IMR-90 (cell line): ENCODE measurements at regions not wholly inside any gene's neighbourhood (a gene's known extent, or its start where the extent isn't known, plus 50 kb on each side); places are given as distances from the start of the nearest gene placed in this dataset.

Experiments
- ATAC-seq: fragments of 200-7000 bp; cut with Tn5 transposase; 2 replicates; pipeline ENCODE4 v1.9.1; 2020; ENCODE audit warnings: low read depth, mild to moderate bottlenecking, moderate library complexity
- BruUV-seq: library from RNA; stranded (reverse); fragments of 400-500 nt; replicated peaks from 2 replicates; lab custom pipeline; 2021; lab: Mats Ljungman, UMichigan
- CTCF ChIA-PET: fragments of 300-600 bp; formaldehyde crosslinking; extraction: SDS; loops from one replicate; lab custom pipeline; 2021; ENCODE audit warnings: antibody characterized with exemption; lab: Yijun Ruan, JAX
- POLR2A ChIA-PET: fragments of 300-600 bp; sonication (Branson Sonifier 250); formaldehyde crosslinking; loops from one replicate; lab custom pipeline; 2022; ENCODE audit warnings: antibody characterized with exemption; ENCODE audit not compliant: unreplicated experiment; lab: Charles Lee
- DNase-seq: peaks from one replicate; pipeline ENCODE4 v3.0.0; 2013
- H2AFZ ChIP-seq: replicated peaks from 2 replicates; pipeline ENCODE3; 2013; ENCODE audit warnings: low read length, mild to moderate bottlenecking; ENCODE audit not compliant: poor library complexity
- H2AK5ac ChIP-seq: 2 replicates; pipeline ENCODE4 v1.6.1; 2013; ENCODE audit warnings: low read depth, low read length, inconsistent platforms
- H2AK9ac ChIP-seq: replicated peaks from 2 replicates; pipeline ENCODE3; 2013; ENCODE audit warnings: mild to moderate bottlenecking, low read depth, low read length, moderate library complexity; ENCODE audit not compliant: poor library complexity
- H2BK120ac ChIP-seq: 2 replicates; pipeline ENCODE4 v1.6.1; 2013; ENCODE audit warnings: low read depth, low read length, inconsistent platforms
- H2BK15ac ChIP-seq: 3 replicates; pipeline ENCODE4 v1.6.1; 2013; ENCODE audit warnings: low read depth, low read length, inconsistent platforms
- H2BK20ac ChIP-seq: 2 replicates; pipeline ENCODE4 v1.6.1; 2013; ENCODE audit warnings: low read depth, mild to moderate bottlenecking, inconsistent platforms, low read length, moderate library complexity
- H2BK5ac ChIP-seq: 2 replicates; pipeline ENCODE4 v1.6.1; 2013; ENCODE audit warnings: mild to moderate bottlenecking, low read depth, low read length, inconsistent platforms; ENCODE audit not compliant: poor library complexity, severe bottlenecking
- H3K14ac ChIP-seq: replicated peaks from 2 replicates; pipeline ENCODE4 v1.6.1; 2013; ENCODE audit warnings: low read depth, low read length, inconsistent platforms
- H3K18ac ChIP-seq: 2 replicates; pipeline ENCODE4 v1.6.1; 2013; ENCODE audit warnings: low read depth, low read length, control low read depth
- H3K23ac ChIP-seq: 2 replicates; pipeline ENCODE4 v1.6.1; 2013; ENCODE audit warnings: low read depth, low read length, inconsistent platforms
- H3K27ac ChIP-seq: 2 replicates; pipeline ENCODE4 v1.5.1; 2013; ENCODE audit warnings: mild to moderate bottlenecking, control low read depth, low read length; ENCODE audit not compliant: insufficient read depth
- H3K27me3 ChIP-seq: 2 replicates; pipeline ENCODE4 v1.6.1; 2013; ENCODE audit warnings: low read length; ENCODE audit not compliant: control insufficient read depth, insufficient read depth
- H3K36me3 ChIP-seq: 2 replicates; pipeline ENCODE4 v1.6.1; 2013; ENCODE audit warnings: low read length, mixed read lengths; ENCODE audit not compliant: control insufficient read depth, insufficient read depth
- H3K4ac ChIP-seq: 2 replicates; pipeline ENCODE4 v1.6.1; 2013; ENCODE audit warnings: low read depth, low read length, inconsistent platforms
- H3K4me1 ChIP-seq: 2 replicates; pipeline ENCODE4 v1.6.1; 2013; ENCODE audit warnings: low read length, mixed read lengths; ENCODE audit not compliant: control insufficient read depth, insufficient read depth
- H3K4me2 ChIP-seq: 2 replicates; pipeline ENCODE4 v1.6.1; 2013; ENCODE audit warnings: low read depth, mild to moderate bottlenecking, control low read depth, low read length, moderate library complexity
- H3K4me3 ChIP-seq: 2 replicates; pipeline ENCODE4 v1.5.1; 2013; ENCODE audit warnings: low read depth, mild to moderate bottlenecking, control low read depth, low read length, moderate library complexity; ENCODE audit not compliant: insufficient read depth
- H3K56ac ChIP-seq: 2 replicates; pipeline ENCODE4 v1.6.1; 2013; ENCODE audit warnings: low read length, inconsistent platforms; ENCODE audit not compliant: insufficient read depth; ENCODE audit errors: extremely low read depth
- H3K79me1 ChIP-seq, 2 experiments: 2 replicates each; pipeline ENCODE4 v1.6.1; 2013; ENCODE audit warnings: low read length in 2 of 2, inconsistent platforms in 1 of 2, low read depth in 1 of 2
- H3K9ac ChIP-seq: 2 replicates; pipeline ENCODE4 v1.6.1; 2013; ENCODE audit warnings: low read depth, low read length, control low read depth
- H3K9me1 ChIP-seq: 2 replicates; pipeline ENCODE4 v1.6.1; 2013; ENCODE audit warnings: low read length, inconsistent platforms; ENCODE audit not compliant: insufficient read depth
- H3K9me3 ChIP-seq: 2 replicates; pipeline ENCODE4 v1.6.1; 2013; ENCODE audit warnings: low read length; ENCODE audit not compliant: control insufficient read depth, insufficient read depth
- H4K20me1 ChIP-seq: 2 replicates; pipeline ENCODE4 v1.6.1; 2013; ENCODE audit warnings: low read length, inconsistent platforms; ENCODE audit not compliant: insufficient read depth
- H4K5ac ChIP-seq: 2 replicates; pipeline ENCODE4 v1.6.1; 2013; ENCODE audit warnings: mild to moderate bottlenecking, low read depth, low read length, control low read depth
- H4K8ac ChIP-seq, 2 experiments: 2 replicates each; pipeline ENCODE4 v1.6.1; 2013; ENCODE audit warnings: low read depth in 2 of 2, low read length in 2 of 2, control low read depth in 1 of 2, inconsistent platforms in 1 of 2
- H4K91ac ChIP-seq: 2 replicates; pipeline ENCODE4 v1.6.1; 2013; ENCODE audit warnings: low read depth, low read length, inconsistent platforms; ENCODE audit not compliant: insufficient read depth
- BHLHE40 ChIP-seq: fragments of 150-350 bp; IDR thresholded peaks from 2 replicates; pipeline ENCODE4 v1.6.1; 2016; ENCODE audit warnings: mild to moderate bottlenecking, low read depth, low read length
- CEBPB ChIP-seq: IDR thresholded peaks from 2 replicates; pipeline ENCODE4 v1.6.1; 2012; ENCODE audit warnings: low read depth, low read length, improper control_type of control experiment
- CHD1 ChIP-seq: IDR thresholded peaks from 2 replicates; pipeline ENCODE4 v1.6.1; 2012; ENCODE audit warnings: low read depth, low read length, improper control_type of control experiment
- CTCF ChIP-seq: conservative IDR thresholded peaks from 2 replicates; pipeline ENCODE4 v1.5.1; 2012; ENCODE audit warnings: mild to moderate bottlenecking, low read depth, low read length, improper control_type of control experiment
- ELK1 ChIP-seq: fragments of 150-350 bp; IDR thresholded peaks from 2 replicates; pipeline ENCODE4 v1.6.1; 2016; ENCODE audit warnings: low read depth, mild to moderate bottlenecking, low read length, moderate library complexity, borderline replicate concordance
- FOS ChIP-seq: fragments of 150-350 bp; IDR thresholded peaks from 2 replicates; pipeline ENCODE4 v1.6.1; 2016; ENCODE audit warnings: low read depth, low read length
- MAFK ChIP-seq: IDR thresholded peaks from 2 replicates; pipeline ENCODE4 v1.6.1; 2012; ENCODE audit warnings: low read depth, low read length, improper control_type of control experiment
- MAZ ChIP-seq: IDR thresholded peaks from 2 replicates; pipeline ENCODE4 v1.6.1; 2012; ENCODE audit warnings: low read depth, mild to moderate bottlenecking, low read length, improper control_type of control experiment, moderate library complexity, borderline replicate concordance
- MXI1 ChIP-seq: IDR thresholded peaks from 2 replicates; pipeline ENCODE4 v1.6.1; 2012; ENCODE audit warnings: low read depth, mild to moderate bottlenecking, low read length, moderate library complexity, borderline replicate concordance
- NFE2L2 ChIP-seq: fragments of 150-350 bp; IDR thresholded peaks from 2 replicates; pipeline ENCODE4 v1.6.1; 2016; ENCODE audit warnings: low read depth, mild to moderate bottlenecking, low read length
- POLR2A ChIP-seq: IDR thresholded peaks from 2 replicates; pipeline ENCODE4 v1.6.1; 2012; ENCODE audit warnings: mild to moderate bottlenecking, low read depth, low read length
- RAD21 ChIP-seq: IDR thresholded peaks from 2 replicates; pipeline ENCODE4 v1.6.1; 2012; ENCODE audit warnings: low read length, improper control_type of control experiment
- RCOR1 ChIP-seq: IDR thresholded peaks from 2 replicates; pipeline ENCODE4 v1.6.1; 2012; ENCODE audit warnings: mild to moderate bottlenecking, low read length, improper control_type of control experiment; ENCODE audit not compliant: insufficient replicate concordance
- RFX5 ChIP-seq: IDR thresholded peaks from 2 replicates; pipeline ENCODE4 v1.8.0; 2012; ENCODE audit warnings: low read depth, mild to moderate bottlenecking, low read length, moderate library complexity
- USF2 ChIP-seq: fragments of 150-350 bp; IDR thresholded peaks from 2 replicates; pipeline ENCODE4 v1.6.1; 2017; ENCODE audit warnings: mild to moderate bottlenecking, antibody characterized with exemption, low read length, low read depth
- WGBS, 2 experiments: methylation state at CpG; one replicate each; pipeline versions ENCODE4 v1.1.5 to v1.1.7; 2013; ENCODE audit warnings: missing lambda C conversion rate in 2 of 2; ENCODE audit not compliant: insufficient read length in 1 of 2; ENCODE audit errors: extremely low coverage in 2 of 2; 5-methylcytosine and 5-hydroxymethylcytosine counted together
- dilution Hi-C: fragments of 300-500 bp; cut with HindIII; formaldehyde crosslinking; loops from one replicate; pipeline ENCODE4 v1.14.3; 2018; ENCODE audit warnings: low sequenced_read_pairs; ENCODE audit not compliant: unreplicated experiment
- in situ Hi-C: fragments of 300-500 bp; cut with MboI; formaldehyde crosslinking; loops from 3 replicates; pipeline ENCODE4 v1.14.3; 2019; ENCODE audit warnings: low sequenced_read_pairs, inconsistent platforms, mixed read lengths
- intact Hi-C: fragments of 100-400 bp; cut with micrococcal nuclease; formaldehyde crosslinking; loops from 2 replicates; pipeline ENCODE4 v1.10.0; 2022

DNA sequence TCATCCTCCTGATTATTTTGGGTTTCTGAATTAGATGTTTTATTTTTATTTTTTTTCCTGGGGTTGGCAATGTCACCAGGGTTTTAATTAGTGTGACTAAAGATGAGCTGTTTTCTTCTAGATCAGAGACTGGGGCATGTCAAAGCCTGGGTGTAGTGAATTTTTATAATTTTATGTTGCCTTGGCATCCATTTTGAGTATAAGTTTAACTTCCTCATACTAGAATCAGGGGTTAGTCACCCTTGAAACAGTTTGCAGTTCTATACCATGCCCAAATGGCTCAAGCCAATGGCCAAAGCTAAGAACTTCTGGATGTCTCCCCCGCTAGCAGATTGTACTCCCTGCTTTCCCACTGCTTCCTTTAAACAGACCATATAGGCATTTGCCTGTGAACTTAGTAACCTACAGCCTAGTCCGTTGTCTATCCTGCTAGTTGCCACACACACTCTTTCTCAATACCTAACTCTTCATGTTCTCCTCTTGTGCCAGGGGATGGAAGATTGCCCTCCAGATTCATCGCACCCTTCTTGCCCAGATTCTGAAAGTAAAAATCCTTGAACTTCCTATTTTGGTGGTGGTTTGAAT lies 54.5 kb downstream of the KIAA0408 start:
- H2BK20ac ChIP-seq, result no peak overlapping the region
- H3K27ac ChIP-seq, result no peak overlapping the region
- H4K91ac ChIP-seq, result no peak overlapping the region
- H3K56ac ChIP-seq, result no peak overlapping the region
- H3K9me1 ChIP-seq, result no peaks in the 10 kb centered on the region
- in situ Hi-C loops (no loop called here), dilution Hi-C loops (no loop called here), intact Hi-C loops (no loop called here)
- no peaks in the 10 kb centered on the region for H3K27me3 ChIP-seq
- no peak overlapping the region for H2BK15ac ChIP-seq
- H3K36me3 ChIP-seq, result no peaks in the 10 kb centered on the region
- ChIA-PET POLR2A (no interaction called here), CTCF (no interaction called here)
- H3K79me1 ChIP-seq, result no peaks in the 10 kb centered on the region
- DNase-seq (no peak), ATAC-seq (no peak)
- no peak overlapping the region for H4K8ac ChIP-seq
- no peak overlapping the region for H2AK9ac ChIP-seq
- no peak overlapping the region for H3K14ac ChIP-seq
- no peak overlapping the region for H3K4me3 ChIP-seq
- no peak overlapping the region for H2AK5ac ChIP-seq
- H4K5ac ChIP-seq, result no peak overlapping the region
- 0 out of 2 replicates have a peak, but pooled peaks cover 2% of the 10 kb centered on the region for H3K4me1 ChIP-seq
- no peak overlapping the region for H2BK120ac ChIP-seq
- H3K9me3 ChIP-seq, result no peaks in the 10 kb centered on the region
- H3K18ac ChIP-seq, result no peak overlapping the region
- H2BK5ac ChIP-seq, result no peak overlapping the region
- H3K9ac ChIP-seq, result no peak overlapping the region
- H3K23ac ChIP-seq, result no peak overlapping the region
- WGBS, 2 experiments, result no CpG with 5 or more reads among the region's 3 CpGs
- no peak overlapping the region for H3K4ac ChIP-seq
- no peaks in the 10 kb centered on the region for H4K20me1 ChIP-seq
- no peak overlapping the region for H3K4me2 ChIP-seq
- BruUV-seq, result no TSS peak
- no peak overlapping the region for H2AFZ ChIP-seq
- TF ChIP-seq NFE2L2 (no peak), BHLHE40 (no peak), CEBPB (no peak), RCOR1 (no peak), FOS (no peak), MAZ (no peak), CHD1 (no peak), RFX5 (no peak), MXI1 (no peak), MAFK (no peak), USF2 (no peak), POLR2A (no peak), CTCF (no peak), ELK1 (no peak), RAD21 (no peak)
